GM23248 (cell line): ENCODE measurements at regions not wholly inside any gene's neighbourhood (a gene's known extent, or its start where the extent isn't known, plus 50 kb on each side); places are given as distances from the start of the nearest gene placed in this dataset.

Experiments
- DNase-seq: peaks from one replicate; pipeline ENCODE4 v3.0.0-alpha.2; 2015
- H2AFZ ChIP-seq: fragments of 200-600 bp; sonication (generic); 2 replicates; pipeline ENCODE4 v1.6.1; 2016; ENCODE audit warnings: antibody characterized with exemption
- H3F3A ChIP-seq: fragments of 200-600 bp; sonication (generic); 2 replicates; pipeline ENCODE4 v1.6.1; 2016; ENCODE audit warnings: mild to moderate bottlenecking, antibody characterized with exemption, mixed run types; ENCODE audit not compliant: insufficient read depth
- H3K27ac ChIP-seq: fragments of 200-600 bp; sonication (generic); 2 replicates; pipeline ENCODE4 v1.5.1; 2016; ENCODE audit warnings: mild to moderate bottlenecking
- H3K27me3 ChIP-seq: fragments of 200-600 bp; sonication (generic); replicated peaks from 2 replicates; pipeline ENCODE4 v1.6.1; 2016; ENCODE audit warnings: mild to moderate bottlenecking; ENCODE audit not compliant: insufficient read depth
- H3K36me3 ChIP-seq: fragments of 200-600 bp; sonication (generic); 2 replicates; pipeline ENCODE4 v1.6.1; 2016; ENCODE audit warnings: low read depth, mild to moderate bottlenecking
- H3K4me1 ChIP-seq: fragments of 200-600 bp; sonication (generic); 2 replicates; pipeline ENCODE4 v1.6.1; 2016; ENCODE audit warnings: mild to moderate bottlenecking; ENCODE audit not compliant: insufficient read depth
- H3K4me2 ChIP-seq: fragments of 200-600 bp; sonication (generic); one replicate; pipeline ENCODE4 v1.6.1; 2016; ENCODE audit warnings: mild to moderate bottlenecking; ENCODE audit not compliant: unreplicated experiment
- H3K4me3 ChIP-seq: fragments of 200-600 bp; sonication (generic); 2 replicates; pipeline ENCODE4 v1.5.1; 2016; ENCODE audit warnings: mild to moderate bottlenecking
- H3K79me2 ChIP-seq: fragments of 200-600 bp; sonication (generic); 2 replicates; pipeline ENCODE4 v1.6.1; 2016; ENCODE audit warnings: mild to moderate bottlenecking; ENCODE audit not compliant: insufficient read depth
- H3K9ac ChIP-seq: fragments of 200-600 bp; sonication (generic); 2 replicates; pipeline ENCODE4 v1.6.1; 2016; ENCODE audit warnings: mild to moderate bottlenecking
- H3K9me2 ChIP-seq: fragments of 200-600 bp; sonication (generic); 2 replicates; pipeline ENCODE4 v1.6.1; 2016; ENCODE audit warnings: mixed run types, mild to moderate bottlenecking, moderate library complexity; ENCODE audit not compliant: insufficient read depth
- H3K9me3 ChIP-seq: fragments of 200-600 bp; sonication (generic); one replicate; pipeline ENCODE4 v1.6.1; 2017; ENCODE audit warnings: low read depth
- H4K20me1 ChIP-seq: fragments of 200-600 bp; sonication (generic); 2 replicates; pipeline ENCODE4 v1.6.0; 2016; ENCODE audit not compliant: insufficient read depth
- EZH2 ChIP-seq: fragments of 200-600 bp; sonication (generic); IDR thresholded peaks from 2 replicates; pipeline ENCODE4 v1.6.1; 2018; ENCODE audit warnings: antibody characterized with exemption, mild to moderate bottlenecking; ENCODE audit not compliant: insufficient read depth, poor library complexity, severe bottlenecking
- EZH2phosphoT487 ChIP-seq: fragments of 200-600 bp; sonication (generic); IDR thresholded peaks from 2 replicates; pipeline ENCODE4 v1.6.1; 2018; ENCODE audit warnings: antibody characterized with exemption, moderate library complexity, mild to moderate bottlenecking, low read depth; ENCODE audit not compliant: insufficient read depth
- WGBS, 2 experiments: methylation state at CpG; one replicate each; pipeline ENCODE4 v1.1.6; 2015 to 2017; ENCODE audit warnings: low lambda C conversion rate in 2 of 2, low coverage in 1 of 2; ENCODE audit errors: missing lambda C conversion rate in 2 of 2; 5-methylcytosine and 5-hydroxymethylcytosine counted together
- in situ Hi-C: fragments of 300-500 bp; cut with MboI; formaldehyde crosslinking; loops from 2 replicates; pipeline ENCODE4 v1.15.0; 2020

- Histone ChIP-seq H3K9me3 (no peaks in the 10 kb centered on the region), H3K4me3 (no peak overlapping the region), H3F3A (no peaks in the 10 kb centered on the region), H3K79me2 (no peaks in the 10 kb centered on the region), H4K20me1 (no peaks in the 10 kb centered on the region), H3K9me2 (no peaks in the 10 kb centered on the region), H3K36me3 (no peaks in the 10 kb centered on the region), H3K4me2 (no peak overlapping the region), H3K4me1 (no peaks in the 10 kb centered on the region), H3K27ac (no peak overlapping the region), H2AFZ (no peak overlapping the region), H3K9ac (no peak overlapping the region), H3K27me3 (peaks cover 5% of the 10 kb centered on the region; the same call in 1 of the 2 replicates)
- in situ Hi-C loops, result no loop called here
- TF ChIP-seq EZH2phosphoT487 (no peak), EZH2 (no peak)
- DNase-seq, result no peak
Measured at GRCh38 chr7:34392972-34393371, 265.0 kb upstream of the NPSR1 start.

GRCh38 chr7:34396437-34397064, 261.5 kb upstream of the NPSR1 start:
- H3K79me2 ChIP-seq, result no peaks in the 10 kb centered on the region
- DNase-seq, result no peak
- H3K9me3 ChIP-seq, result no peaks in the 10 kb centered on the region
- H3F3A ChIP-seq, result no peaks in the 10 kb centered on the region
- H3K9me2 ChIP-seq, result no peaks in the 10 kb centered on the region
- no peaks in the 10 kb centered on the region for H4K20me1 ChIP-seq
- no peaks in the 10 kb centered on the region for H3K36me3 ChIP-seq
- H3K27ac ChIP-seq, result no peak overlapping the region
- TF ChIP-seq EZH2phosphoT487 (no peak), EZH2 (no peak)
- no peaks in the 10 kb centered on the region for H3K4me1 ChIP-seq
- 47 to 50% methylated on average over 2 of the region's 2 CpGs for WGBS, 2 experiments
- no peak overlapping the region for H3K9ac ChIP-seq
- in situ Hi-C loops, result no loop called here
- H3K27me3 ChIP-seq, result no peaks in the 10 kb centered on the region; the same call in 1 of the 2 replicates
- no peak overlapping the region for H3K4me3 ChIP-seq
- no peak overlapping the region for H3K4me2 ChIP-seq
- H2AFZ ChIP-seq, result no peak overlapping the region

- Histone ChIP-seq H3K4me2 (no peak overlapping the region), H2AFZ (no peak overlapping the region), H3K9ac (no peak overlapping the region), H3K27me3 (peaks cover 25% of the 10 kb centered on the region), H3K4me3 (no peak overlapping the region), H3K4me1 (no peaks in the 10 kb centered on the region), H3K36me3 (no peaks in the 10 kb centered on the region), H3F3A (no peaks in the 10 kb centered on the region), H3K9me3 (no peaks in the 10 kb centered on the region), H3K27ac (no peak overlapping the region), H3K79me2 (no peaks in the 10 kb centered on the region), H3K9me2 (no peaks in the 10 kb centered on the region), H4K20me1 (no peaks in the 10 kb centered on the region)
- TF ChIP-seq EZH2phosphoT487 (no peak), EZH2 (no peak)
- DNase-seq, result no peak
- WGBS, 2 experiments, result 29 to 58% methylated on average over 2 of the region's 2 CpGs
- in situ Hi-C loops, result no loop called here
Measured at GRCh38 chr7:34401776-34402175, 256.2 kb upstream of the NPSR1 start.

GRCh38 chr7:34406848-34407530, 251.0 kb upstream of the NPSR1 start:
- no peaks in the 10 kb centered on the region for H3K4me1 ChIP-seq
- H3F3A ChIP-seq, result no peaks in the 10 kb centered on the region
- H3K79me2 ChIP-seq, result no peaks in the 10 kb centered on the region
- no peak for TF ChIP-seq EZH2
- no peak for TF ChIP-seq EZH2phosphoT487
- H3K9me2 ChIP-seq, result no peaks in the 10 kb centered on the region
- H3K9ac ChIP-seq, result no peak overlapping the region
- no peaks in the 10 kb centered on the region for H3K36me3 ChIP-seq
- H3K4me2 ChIP-seq, result no peak overlapping the region
- no peak overlapping the region for H3K4me3 ChIP-seq
- in situ Hi-C loops, result no loop called here
- H3K27me3 ChIP-seq, result peaks cover 33% of the 10 kb centered on the region
- H3K9me3 ChIP-seq, result no peaks in the 10 kb centered on the region
- H4K20me1 ChIP-seq, result no peaks in the 10 kb centered on the region
- no peak overlapping the region for H2AFZ ChIP-seq
- H3K27ac ChIP-seq, result no peak overlapping the region
- 1 to 2% methylated on average over 5 of the region's 5 CpGs for whole genome bisulfite sequencing, 2 experiments
- DNase-seq, result no peak

GRCh38 chr7:34407586-34407985, 250.4 kb upstream of the NPSR1 start:
- H3K4me3 ChIP-seq, result no peak overlapping the region
- in situ Hi-C loops, result no loop called here
- TF ChIP-seq EZH2 (no peak), EZH2phosphoT487 (no peak)

More at GRCh38 chr7:34407586-34407985, 250.4 kb upstream of the NPSR1 start:
- DNase-seq, result no peak
- Histone ChIP-seq H3K27me3 (peaks cover 33% of the 10 kb centered on the region), H3F3A (no peaks in the 10 kb centered on the region), H3K4me1 (no peaks in the 10 kb centered on the region), H3K27ac (no peak overlapping the region), H3K9me3 (no peaks in the 10 kb centered on the region), H2AFZ (no peak overlapping the region), H3K36me3 (no peaks in the 10 kb centered on the region), H3K79me2 (no peaks in the 10 kb centered on the region), H3K4me2 (no peak overlapping the region), H4K20me1 (no peaks in the 10 kb centered on the region), H3K9ac (no peak overlapping the region), H3K9me2 (no peaks in the 10 kb centered on the region)
- WGBS, 2 experiments, result 1 to 2% methylated on average over 2 of the region's 2 CpGs
